ENCODE measurements at regions not wholly inside any gene's neighbourhood (a gene's known extent, or its start where the extent isn't known, plus 50 kb on each side); places are given as distances from the start of the nearest gene placed in this dataset.

DNA sequence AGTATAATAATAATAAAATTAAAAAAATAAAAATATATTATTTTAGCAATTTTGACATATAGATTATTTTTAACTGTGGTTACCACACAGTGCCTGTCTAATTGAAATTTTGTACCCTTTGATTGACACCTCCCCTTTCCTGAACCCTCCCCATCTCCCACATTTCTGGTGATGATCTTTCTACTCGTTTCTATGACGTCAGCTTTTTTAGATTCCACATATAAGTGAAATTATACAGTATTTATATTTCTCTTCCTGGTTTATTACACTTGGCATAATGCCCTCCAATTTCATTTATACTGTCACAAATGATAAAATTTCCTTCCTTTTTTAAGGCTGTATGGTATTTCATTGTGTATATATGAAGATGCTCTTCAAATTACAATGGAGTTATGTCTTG lies 258.1 kb upstream of the PTCHD4 start:
- DNase-seq (ENCODE audit: low read depth, low spot score), result no peak
- Histone ChIP-seq H3K79me2 (ENCODE audit: control insufficient read depth, insufficient read depth, low read length) (no peaks in the 10 kb centered on the region), H3K36me3 (ENCODE audit: control insufficient read depth in 2 of 2, extremely low read depth in 1 of 2, insufficient read depth in 2 of 2, low read length in 2 of 2) (no peaks in the 10 kb centered on the region), H3K9me1 (ENCODE audit: control insufficient read depth, extremely low read depth, insufficient read depth, low read length) (no peaks in the 10 kb centered on the region), H3K4me3 (ENCODE audit: control insufficient read depth in 2 of 3, extremely low read depth in 1 of 3, insufficient read depth in 2 of 3, low read depth in 1 of 3, low read length in 3 of 3) (no peak overlapping the region), H3K27ac (ENCODE audit: control insufficient read depth, insufficient read depth, low read length) (no peak overlapping the region), H3K9ac (ENCODE audit: control insufficient read depth, extremely low read depth, insufficient read depth, low read length) (no peak overlapping the region), H3K9me3 (ENCODE audit: control insufficient read depth, low read depth, low read length) (no peaks in the 10 kb centered on the region), H3K4me1 (ENCODE audit: control insufficient read depth, extremely low read depth, insufficient read depth, low read length) (no peaks in the 10 kb centered on the region), H3K27me3 (ENCODE audit: control insufficient read depth, extremely low read depth, insufficient read depth, low read length) (no peaks in the 10 kb centered on the region), H2AFZ (ENCODE audit: control insufficient read depth, low read length) (no peak overlapping the region), H3K4me2 (ENCODE audit: control insufficient read depth, extremely low read depth, insufficient read depth, low read depth, low read length) (no peak overlapping the region), H4K20me1 (ENCODE audit: control insufficient read depth, extremely low read depth, insufficient read depth, low read length) (no peaks in the 10 kb centered on the region)
- dilution Hi-C loops (cut with MboI; ENCODE audit: extremely low pct_ligation_motif_present, low sequenced_read_pairs), result no loop called here
- no peak for FAIRE-seq
- TF ChIP-seq, protein P1, sequence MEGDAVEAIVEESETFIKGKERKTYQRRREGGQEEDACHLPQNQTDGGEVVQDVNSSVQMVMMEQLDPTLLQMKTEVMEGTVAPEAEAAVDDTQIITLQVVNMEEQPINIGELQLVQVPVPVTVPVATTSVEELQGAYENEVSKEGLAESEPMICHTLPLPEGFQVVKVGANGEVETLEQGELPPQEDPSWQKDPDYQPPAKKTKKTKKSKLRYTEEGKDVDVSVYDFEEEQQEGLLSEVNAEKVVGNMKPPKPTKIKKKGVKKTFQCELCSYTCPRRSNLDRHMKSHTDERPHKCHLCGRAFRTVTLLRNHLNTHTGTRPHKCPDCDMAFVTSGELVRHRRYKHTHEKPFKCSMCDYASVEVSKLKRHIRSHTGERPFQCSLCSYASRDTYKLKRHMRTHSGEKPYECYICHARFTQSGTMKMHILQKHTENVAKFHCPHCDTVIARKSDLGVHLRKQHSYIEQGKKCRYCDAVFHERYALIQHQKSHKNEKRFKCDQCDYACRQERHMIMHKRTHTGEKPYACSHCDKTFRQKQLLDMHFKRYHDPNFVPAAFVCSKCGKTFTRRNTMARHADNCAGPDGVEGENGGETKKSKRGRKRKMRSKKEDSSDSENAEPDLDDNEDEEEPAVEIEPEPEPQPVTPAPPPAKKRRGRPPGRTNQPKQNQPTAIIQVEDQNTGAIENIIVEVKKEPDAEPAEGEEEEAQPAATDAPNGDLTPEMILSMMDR (optimal IDR thresholded peaks at IDR 0.05 in 1 of 3, IDR thresholded peaks at IDR 0.05 in 1 of 3, conservative IDR thresholded peaks at IDR 0.05 in 1 of 3; ENCODE audit: extremely low read depth in 1 of 3, insufficient read depth in 2 of 3, low read length in 3 of 3), result no peak
- no peak for TF ChIP-seq EZH2 (IDR thresholded peaks at IDR 0.05; ENCODE audit: low read length)

DNA sequence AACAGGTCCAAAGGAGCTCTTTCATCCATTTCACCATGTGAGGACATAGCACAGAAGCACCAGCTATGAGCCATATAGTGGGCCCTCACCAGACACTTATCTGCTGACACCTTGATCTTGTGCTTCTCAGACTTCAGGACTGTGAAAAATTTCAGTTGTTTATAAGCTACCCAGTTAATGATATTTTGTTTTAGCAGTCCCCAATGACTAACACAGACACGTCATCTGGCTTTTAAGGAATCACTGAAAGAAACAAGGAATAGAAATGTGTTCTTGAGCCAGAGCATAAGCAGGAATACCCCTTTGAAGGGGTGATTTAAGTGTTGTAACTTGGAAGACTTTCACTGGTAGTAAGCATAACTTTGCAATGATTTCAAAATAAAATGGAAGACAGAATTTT lies 214.7 kb upstream of the PTCHD4 start:
- Histone ChIP-seq H3K9me1 (ENCODE audit: control insufficient read depth, extremely low read depth, insufficient read depth, low read length) (no peaks in the 10 kb centered on the region), H3K27me3 (ENCODE audit: control insufficient read depth, extremely low read depth, insufficient read depth, low read length) (no peaks in the 10 kb centered on the region), H3K4me3 (ENCODE audit: control insufficient read depth in 2 of 3, extremely low read depth in 1 of 3, insufficient read depth in 2 of 3, low read depth in 1 of 3, low read length in 3 of 3) (no peak overlapping the region), H4K20me1 (ENCODE audit: control insufficient read depth, extremely low read depth, insufficient read depth, low read length) (no peaks in the 10 kb centered on the region), H3K27ac (ENCODE audit: control insufficient read depth, insufficient read depth, low read length) (no peak overlapping the region), H3K4me1 (ENCODE audit: control insufficient read depth, extremely low read depth, insufficient read depth, low read length) (peaks cover 10% of the 10 kb centered on the region), H2AFZ (ENCODE audit: control insufficient read depth, low read length) (no peak overlapping the region), H3K9ac (ENCODE audit: control insufficient read depth, extremely low read depth, insufficient read depth, low read length) (no peak overlapping the region), H3K79me2 (ENCODE audit: control insufficient read depth, insufficient read depth, low read length) (no peaks in the 10 kb centered on the region), H3K36me3 (ENCODE audit: control insufficient read depth in 2 of 2, extremely low read depth in 1 of 2, insufficient read depth in 2 of 2, low read length in 2 of 2) (no peaks in the 10 kb centered on the region), H3K9me3 (ENCODE audit: control insufficient read depth, low read depth, low read length) (no peaks in the 10 kb centered on the region), H3K4me2 (ENCODE audit: control insufficient read depth, extremely low read depth, insufficient read depth, low read depth, low read length) (no peak overlapping the region)
- dilution Hi-C loops (cut with MboI; ENCODE audit: extremely low pct_ligation_motif_present, low sequenced_read_pairs), result no loop called here
- no peak for DNase-seq (ENCODE audit: low read depth, low spot score)
- no peak for FAIRE-seq
- TF ChIP-seq, protein P1 (optimal IDR thresholded peaks at IDR 0.05 in 1 of 3, IDR thresholded peaks at IDR 0.05 in 1 of 3, conservative IDR thresholded peaks at IDR 0.05 in 1 of 3; ENCODE audit: extremely low read depth in 1 of 3, insufficient read depth in 2 of 3, low read length in 3 of 3), result no peak
- no peak for TF ChIP-seq EZH2 (IDR thresholded peaks at IDR 0.05; ENCODE audit: low read length)

Data from keratinocyte (primary cell).